ENCODE measurements at regions not wholly inside any gene's neighbourhood (a gene's known extent, or its start where the extent isn't known, plus 50 kb on each side); places are given as distances from the start of the nearest gene placed in this dataset.

DNA sequence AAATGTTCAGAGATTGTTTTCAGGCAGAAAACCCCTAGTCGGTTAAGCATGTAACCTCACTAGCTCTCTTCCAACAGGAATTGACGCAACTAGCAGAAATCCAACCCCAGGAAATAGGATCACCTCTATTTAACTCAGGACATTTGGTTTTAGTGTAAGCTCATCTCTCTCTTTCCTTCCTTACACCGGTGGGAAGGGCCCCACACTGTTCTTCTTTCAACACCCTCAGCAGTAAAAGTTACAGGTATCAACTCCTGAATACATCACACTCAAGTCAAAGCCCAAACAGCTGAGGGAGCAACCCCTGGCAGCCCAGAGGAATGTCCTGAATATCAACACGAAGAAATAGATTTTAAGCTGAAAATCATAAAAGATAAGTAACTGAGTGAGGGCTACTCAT is 191.2 kb upstream of the KIF2B start:
- TF ChIP-seq, protein P1, sequence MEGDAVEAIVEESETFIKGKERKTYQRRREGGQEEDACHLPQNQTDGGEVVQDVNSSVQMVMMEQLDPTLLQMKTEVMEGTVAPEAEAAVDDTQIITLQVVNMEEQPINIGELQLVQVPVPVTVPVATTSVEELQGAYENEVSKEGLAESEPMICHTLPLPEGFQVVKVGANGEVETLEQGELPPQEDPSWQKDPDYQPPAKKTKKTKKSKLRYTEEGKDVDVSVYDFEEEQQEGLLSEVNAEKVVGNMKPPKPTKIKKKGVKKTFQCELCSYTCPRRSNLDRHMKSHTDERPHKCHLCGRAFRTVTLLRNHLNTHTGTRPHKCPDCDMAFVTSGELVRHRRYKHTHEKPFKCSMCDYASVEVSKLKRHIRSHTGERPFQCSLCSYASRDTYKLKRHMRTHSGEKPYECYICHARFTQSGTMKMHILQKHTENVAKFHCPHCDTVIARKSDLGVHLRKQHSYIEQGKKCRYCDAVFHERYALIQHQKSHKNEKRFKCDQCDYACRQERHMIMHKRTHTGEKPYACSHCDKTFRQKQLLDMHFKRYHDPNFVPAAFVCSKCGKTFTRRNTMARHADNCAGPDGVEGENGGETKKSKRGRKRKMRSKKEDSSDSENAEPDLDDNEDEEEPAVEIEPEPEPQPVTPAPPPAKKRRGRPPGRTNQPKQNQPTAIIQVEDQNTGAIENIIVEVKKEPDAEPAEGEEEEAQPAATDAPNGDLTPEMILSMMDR (IDR thresholded peaks at IDR 0.05), result no peak
- TF ChIP-seq POLR2A (IDR thresholded peaks at IDR 0.05), result no peak
- intact Hi-C loops (cut with DNase I; ENCODE audit: low total_unique reads), result no loop called here
- no peak for DNase-seq (ENCODE audit: low spot score in 2 of 2)
- no peak overlapping the region for H3K4me3 ChIP-seq (ENCODE audit: low read depth, poor library complexity, severe bottlenecking)
- 60% methylated on average over 4 of the region's 4 CpGs for WGBS, 2 donors

DNA sequence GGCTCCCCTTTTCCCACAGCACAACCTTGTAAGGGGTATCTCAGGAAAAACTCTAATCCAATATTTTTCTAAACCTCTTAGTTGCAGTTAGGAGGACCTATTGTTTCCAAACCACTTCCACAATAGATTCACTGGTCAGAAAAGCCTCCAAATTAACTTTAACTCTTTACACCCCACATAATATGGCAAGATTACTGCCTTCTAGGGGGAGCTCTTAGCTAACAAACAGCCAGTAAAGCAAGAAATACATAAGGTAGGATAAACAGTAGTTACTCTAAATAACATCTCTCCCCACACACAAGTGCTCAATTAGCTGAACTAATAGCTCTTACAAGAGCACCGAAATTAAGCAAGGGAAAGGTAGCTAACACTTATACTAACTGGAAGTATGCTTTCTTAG is 192.1 kb upstream of the KIF2B start:
- 87 to 89% methylated on average over 1 of the region's 1 CpG for WGBS, 2 donors
- no peak for DNase-seq (ENCODE audit: low spot score in 2 of 2)
- no peak overlapping the region for H3K4me3 ChIP-seq (ENCODE audit: low read depth, poor library complexity, severe bottlenecking)
- TF ChIP-seq POLR2A (IDR thresholded peaks at IDR 0.05), result no peak
- TF ChIP-seq, protein P1 (IDR thresholded peaks at IDR 0.05), result no peak
- intact Hi-C loops (cut with DNase I; ENCODE audit: low total_unique reads), result no loop called here

DNA sequence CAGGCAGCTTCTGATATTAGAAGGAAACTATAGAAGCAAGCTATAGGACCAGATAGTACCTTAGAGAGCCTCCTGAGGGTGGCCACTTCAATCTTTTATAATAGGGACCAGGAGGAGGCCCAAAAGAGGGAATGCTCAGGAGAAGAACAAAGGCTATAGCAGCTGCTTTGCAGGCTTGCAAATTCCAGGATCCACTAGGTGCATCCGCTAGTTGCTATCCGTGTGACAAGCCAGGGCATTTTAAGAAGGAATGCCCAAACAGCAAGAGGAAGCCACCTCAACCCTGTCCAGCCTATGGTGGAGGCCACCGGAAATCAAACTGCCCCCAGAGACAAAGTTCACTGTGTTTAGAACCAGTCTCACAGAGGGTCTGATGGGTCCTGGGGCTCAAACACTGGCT is 192.6 kb upstream of the KIF2B start:
- WGBS, 2 donors, result 70% methylated on average over 3 of the region's 3 CpGs
- TF ChIP-seq, protein P1 (IDR thresholded peaks at IDR 0.05), result no peak
- TF ChIP-seq POLR2A (IDR thresholded peaks at IDR 0.05), result no peak
- intact Hi-C loops (cut with DNase I; ENCODE audit: low total_unique reads), result no loop called here
- no peak overlapping the region for H3K4me3 ChIP-seq (ENCODE audit: low read depth, poor library complexity, severe bottlenecking)
- no peak for DNase-seq (ENCODE audit: low spot score in 2 of 2)

DNA sequence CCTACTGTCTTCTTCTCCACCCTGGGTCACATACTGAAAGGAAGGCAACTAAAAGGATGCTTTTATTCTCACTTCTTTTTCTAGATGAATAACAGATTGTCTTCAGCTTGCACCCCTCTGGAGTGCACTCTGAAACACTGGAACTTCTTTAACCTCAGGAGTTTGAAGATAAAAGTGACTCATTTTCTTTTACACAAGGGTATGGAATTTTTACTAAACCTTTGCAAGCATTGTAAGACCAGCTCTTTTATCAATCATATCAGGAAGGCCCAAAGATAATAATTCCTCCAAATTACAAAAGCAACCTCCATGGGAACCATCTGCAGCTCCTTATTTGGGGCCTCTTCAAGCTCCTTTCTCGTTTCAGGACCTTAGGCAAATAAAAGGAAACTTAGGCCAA is 193.5 kb upstream of the KIF2B start:
- no peak overlapping the region for H3K4me3 ChIP-seq (ENCODE audit: low read depth, poor library complexity, severe bottlenecking)
- intact Hi-C loops (cut with DNase I; ENCODE audit: low total_unique reads), result no loop called here
- DNase-seq (ENCODE audit: low spot score in 2 of 2), result no peak
- 27 to 38% methylated on average over 1 of the region's 1 CpG for WGBS, 2 donors
- TF ChIP-seq, protein P1 (IDR thresholded peaks at IDR 0.05), result no peak
- TF ChIP-seq POLR2A (IDR thresholded peaks at IDR 0.05), result no peak

DNA sequence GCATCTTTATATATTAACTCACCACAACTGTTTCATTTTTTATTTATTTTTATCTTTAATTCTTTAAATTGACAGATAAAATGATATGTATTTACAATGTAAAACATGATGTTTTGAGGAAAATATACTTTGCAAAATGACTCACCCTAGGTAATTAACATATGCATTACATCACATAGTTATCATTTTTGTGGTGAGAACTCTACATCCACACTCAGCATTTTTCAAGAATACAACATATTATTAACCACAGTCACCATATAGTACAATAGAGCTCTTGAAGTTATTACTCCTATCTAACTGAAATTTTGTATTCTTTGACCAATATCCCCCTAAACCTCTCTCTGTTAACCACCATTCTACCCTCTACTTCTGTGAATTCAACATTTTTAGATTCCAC is 194.7 kb upstream of the KIF2B start:
- no peak for TF ChIP-seq POLR2A (IDR thresholded peaks at IDR 0.05)
- TF ChIP-seq, protein P1 (IDR thresholded peaks at IDR 0.05), result no peak
- no peak for DNase-seq (ENCODE audit: low spot score in 2 of 2)
- intact Hi-C loops (cut with DNase I; ENCODE audit: low total_unique reads), result no loop called here
- H3K4me3 ChIP-seq (ENCODE audit: low read depth, poor library complexity, severe bottlenecking), result no peak overlapping the region

DNA sequence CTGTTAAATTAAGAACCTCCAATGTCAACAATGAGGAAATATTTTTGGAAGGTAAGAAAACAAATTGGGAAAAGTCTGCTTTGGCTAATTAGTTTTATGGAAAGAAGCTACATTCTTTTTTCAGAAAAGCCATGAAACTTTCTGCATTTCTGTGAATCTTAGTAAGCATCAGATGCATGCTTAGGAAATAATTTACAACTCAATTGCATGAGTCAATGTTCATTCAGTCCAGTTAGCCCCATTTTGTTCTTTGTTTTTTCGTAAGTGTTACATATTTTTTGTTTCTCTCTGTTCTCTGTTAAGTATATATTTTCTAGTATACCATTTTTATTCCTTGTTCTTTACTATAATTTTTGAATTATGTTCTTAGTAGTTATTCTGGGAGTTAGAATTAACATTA is 195.2 kb upstream of the KIF2B start:
- no peak for DNase-seq (ENCODE audit: low spot score in 2 of 2)
- 50 to 73% methylated on average over 1 of the region's 1 CpG for WGBS, 2 donors
- no peak for TF ChIP-seq POLR2A (IDR thresholded peaks at IDR 0.05)
- TF ChIP-seq, protein P1 (IDR thresholded peaks at IDR 0.05), result no peak
- no peak overlapping the region for H3K4me3 ChIP-seq (ENCODE audit: low read depth, poor library complexity, severe bottlenecking)
- intact Hi-C loops (cut with DNase I; ENCODE audit: low total_unique reads), result no loop called here
